C4-2B (cell line): ENCODE measurements at regions not wholly inside any gene's neighbourhood (a gene's known extent, or its start where the extent isn't known, plus 50 kb on each side); places are given as distances from the start of the nearest gene placed in this dataset.

ENCODE experiments used
- CTCF ChIP-seq: fragments of 450-650 bp; conservative IDR thresholded peaks from 2 replicates; pipeline ENCODE4 v1.5.1; 2017; ENCODE audit warnings: mild to moderate bottlenecking
- ZFX ChIP-seq: fragments of 450-650 bp; IDR thresholded peaks from 2 replicates; pipeline ENCODE4 v1.6.1; 2017

GRCh38 chr5:116778651-116779280 lies 204.1 kb upstream of the SEMA6A start:
- TF ChIP-seq CTCF, result no peak
- TF ChIP-seq ZFX, result no peak
